Ascending aorta (tissue), 2 donors: ENCODE measurements at regions not wholly inside any gene's neighbourhood (a gene's known extent, or its start where the extent isn't known, plus 50 kb on each side); places are given as distances from the start of the nearest gene placed in this dataset.

Experiments
- DNase-seq, 2 donors: peaks; one replicate each; pipeline ENCODE4 v3.0.0-alpha.2; 2019; ENCODE audit warnings: low spot score in 2 of 2
- H3K27ac ChIP-seq, 2 donors: fragments of 200-600 bp; sonication (generic); one replicate each; pipeline ENCODE4 v1.5.1; 2016 to 2017; ENCODE audit warnings: mild to moderate bottlenecking in 1 of 2
- H3K27me3 ChIP-seq: fragments of 200-600 bp; sonication (generic); one replicate; pipeline ENCODE4 v1.5.1; 2017
- H3K36me3 ChIP-seq, 2 donors: fragments of 200-600 bp; sonication (generic); one replicate each; pipeline ENCODE4 v1.5.1; 2016
- H3K4me1 ChIP-seq, 2 donors: fragments of 200-600 bp; sonication (generic); one replicate each; pipeline ENCODE4 v1.5.1; 2016 to 2017; ENCODE audit warnings: mild to moderate bottlenecking in 1 of 2
- H3K4me3 ChIP-seq, 2 donors: fragments of 200-600 bp; sonication (generic); one replicate each; pipeline ENCODE4 v1.5.1; 2016 to 2017; ENCODE audit warnings: mild to moderate bottlenecking in 1 of 2
- H3K9me3 ChIP-seq, 2 donors: fragments of 200-600 bp; sonication (generic); one replicate each; pipeline ENCODE4 v1.5.1; 2016
- intact Hi-C: fragments of 100-400 bp; cut with DNase I; formaldehyde crosslinking; loops from one replicate; pipeline ENCODE4 v1.15.1; 2023
- TF ChIP-seq, protein P1 (sequence below), 3 experiments: fragments of 200-600 bp in 2 of 3; fragments of 450-650 bp in 1 of 3; sonication (generic) in 2 of 3; IDR thresholded peaks; one replicate each; pipeline ENCODE4 v1.5.1; 2016 to 2019; ENCODE audit warnings: antibody characterized with exemption in 3 of 3, mild to moderate bottlenecking in 1 of 3, moderate library complexity in 1 of 3

GRCh38 chr13:111577956-111578605 is 257.6 kb downstream of the TEX29 start:
- no peak for DNase-seq
- H3K36me3 ChIP-seq, result no peaks in the 10 kb centered on the region
- no peak overlapping the region for H3K27ac ChIP-seq
- TF ChIP-seq, protein P1, sequence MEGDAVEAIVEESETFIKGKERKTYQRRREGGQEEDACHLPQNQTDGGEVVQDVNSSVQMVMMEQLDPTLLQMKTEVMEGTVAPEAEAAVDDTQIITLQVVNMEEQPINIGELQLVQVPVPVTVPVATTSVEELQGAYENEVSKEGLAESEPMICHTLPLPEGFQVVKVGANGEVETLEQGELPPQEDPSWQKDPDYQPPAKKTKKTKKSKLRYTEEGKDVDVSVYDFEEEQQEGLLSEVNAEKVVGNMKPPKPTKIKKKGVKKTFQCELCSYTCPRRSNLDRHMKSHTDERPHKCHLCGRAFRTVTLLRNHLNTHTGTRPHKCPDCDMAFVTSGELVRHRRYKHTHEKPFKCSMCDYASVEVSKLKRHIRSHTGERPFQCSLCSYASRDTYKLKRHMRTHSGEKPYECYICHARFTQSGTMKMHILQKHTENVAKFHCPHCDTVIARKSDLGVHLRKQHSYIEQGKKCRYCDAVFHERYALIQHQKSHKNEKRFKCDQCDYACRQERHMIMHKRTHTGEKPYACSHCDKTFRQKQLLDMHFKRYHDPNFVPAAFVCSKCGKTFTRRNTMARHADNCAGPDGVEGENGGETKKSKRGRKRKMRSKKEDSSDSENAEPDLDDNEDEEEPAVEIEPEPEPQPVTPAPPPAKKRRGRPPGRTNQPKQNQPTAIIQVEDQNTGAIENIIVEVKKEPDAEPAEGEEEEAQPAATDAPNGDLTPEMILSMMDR (IDR thresholded peaks at IDR 0.05), result no peak
- peaks cover 0 to 2% of the 10 kb centered on the region in 2 donors for H3K9me3 ChIP-seq
- no peaks in the 10 kb centered on the region for H3K4me1 ChIP-seq
- intact Hi-C loops, result no loop called here
- H3K4me3 ChIP-seq, result no peak overlapping the region
- H3K27me3 ChIP-seq, result no peaks in the 10 kb centered on the region

GRCh38 chr13:111584101-111584672 is 263.7 kb downstream of the TEX29 start:
- H3K9me3 ChIP-seq, result no peaks in the 10 kb centered on the region
- TF ChIP-seq, protein P1 (IDR thresholded peaks at IDR 0.05), result no peak
- intact Hi-C loops, result no loop called here
- H3K27me3 ChIP-seq, result no peaks in the 10 kb centered on the region
- no peak for DNase-seq
- H3K27ac ChIP-seq, result no peak overlapping the region
- no peaks in the 10 kb centered on the region for H3K4me1 ChIP-seq
- no peak overlapping the region for H3K4me3 ChIP-seq
- no peaks in the 10 kb centered on the region for H3K36me3 ChIP-seq

DNA sequence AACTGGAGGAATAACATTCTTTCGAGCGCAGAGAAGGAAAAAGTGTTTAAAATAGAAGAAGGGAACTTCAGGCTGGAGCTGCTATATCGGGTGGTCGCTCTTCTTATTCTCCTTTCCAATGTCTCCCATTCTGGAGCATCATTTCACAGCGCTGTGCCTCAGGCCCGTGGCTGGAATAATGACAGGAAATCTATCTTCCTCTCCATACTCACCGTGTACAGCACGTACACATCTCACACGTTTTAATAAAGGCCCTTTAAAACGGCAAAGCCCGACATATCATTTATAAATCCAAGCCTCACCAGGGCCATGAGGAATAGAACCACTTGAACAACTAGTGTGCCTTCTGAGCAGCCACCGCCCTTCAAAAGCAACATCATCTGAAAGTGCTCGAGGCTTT is 264.4 kb downstream of the TEX29 start:
- Histone ChIP-seq H3K27me3 (no peaks in the 10 kb centered on the region), H3K9me3 (no peaks in the 10 kb centered on the region), H3K27ac (no peak overlapping the region), H3K4me3 (no peak overlapping the region), H3K36me3 (no peaks in the 10 kb centered on the region), H3K4me1 (no peaks in the 10 kb centered on the region)
- DNase-seq, result no peak
- intact Hi-C loops, result no loop called here
- TF ChIP-seq, protein P1 (IDR thresholded peaks at IDR 0.05), result no peak

DNA sequence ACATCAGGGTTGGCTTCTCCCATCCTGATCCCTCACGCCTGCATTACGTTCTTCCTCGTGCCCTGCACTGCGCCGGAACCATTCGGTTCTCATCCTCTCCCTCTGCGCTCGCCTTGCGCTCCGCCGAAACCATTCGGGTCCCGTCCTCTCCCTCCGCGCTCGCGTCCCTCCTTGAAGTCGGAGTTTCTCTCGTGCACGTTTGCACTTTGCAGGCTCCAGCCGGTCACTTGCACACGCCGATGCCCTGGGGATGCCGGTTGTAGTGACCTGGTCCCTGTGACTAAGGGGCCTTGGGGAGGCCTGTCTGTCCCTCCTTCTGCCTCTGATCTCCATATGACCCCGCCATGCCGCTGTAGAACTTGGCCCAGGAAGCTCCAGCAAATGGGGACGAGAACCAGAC is 265.8 kb downstream of the TEX29 start:
- TF ChIP-seq, protein P1 (IDR thresholded peaks at IDR 0.05), result no peak

GRCh38 chr13:111587249-111587648 is 266.8 kb downstream of the TEX29 start:
- Histone ChIP-seq H3K4me3 (no peak overlapping the region), H3K27me3 (no peaks in the 10 kb centered on the region), H3K36me3 (no peaks in the 10 kb centered on the region), H3K9me3 (no peaks in the 10 kb centered on the region), H3K27ac (no peak overlapping the region), H3K4me1 (no peaks in the 10 kb centered on the region)
- intact Hi-C loops, result no loop called here
- no peak for DNase-seq
- TF ChIP-seq, protein P1 (IDR thresholded peaks at IDR 0.05), result no peak

More for the DNA sequence above, 265.8 kb downstream of the TEX29 start:
- Histone ChIP-seq H3K27me3 (no peaks in the 10 kb centered on the region), H3K4me1 (no peaks in the 10 kb centered on the region), H3K9me3 (no peaks in the 10 kb centered on the region), H3K27ac (no peak overlapping the region), H3K4me3 (no peak overlapping the region), H3K36me3 (no peaks in the 10 kb centered on the region)
- DNase-seq, result no peak
- intact Hi-C loops, result no loop called here
